ENCODE measurements at regions not wholly inside any gene's neighbourhood (a gene's known extent, or its start where the extent isn't known, plus 50 kb on each side); places are given as distances from the start of the nearest gene placed in this dataset.

DNA sequence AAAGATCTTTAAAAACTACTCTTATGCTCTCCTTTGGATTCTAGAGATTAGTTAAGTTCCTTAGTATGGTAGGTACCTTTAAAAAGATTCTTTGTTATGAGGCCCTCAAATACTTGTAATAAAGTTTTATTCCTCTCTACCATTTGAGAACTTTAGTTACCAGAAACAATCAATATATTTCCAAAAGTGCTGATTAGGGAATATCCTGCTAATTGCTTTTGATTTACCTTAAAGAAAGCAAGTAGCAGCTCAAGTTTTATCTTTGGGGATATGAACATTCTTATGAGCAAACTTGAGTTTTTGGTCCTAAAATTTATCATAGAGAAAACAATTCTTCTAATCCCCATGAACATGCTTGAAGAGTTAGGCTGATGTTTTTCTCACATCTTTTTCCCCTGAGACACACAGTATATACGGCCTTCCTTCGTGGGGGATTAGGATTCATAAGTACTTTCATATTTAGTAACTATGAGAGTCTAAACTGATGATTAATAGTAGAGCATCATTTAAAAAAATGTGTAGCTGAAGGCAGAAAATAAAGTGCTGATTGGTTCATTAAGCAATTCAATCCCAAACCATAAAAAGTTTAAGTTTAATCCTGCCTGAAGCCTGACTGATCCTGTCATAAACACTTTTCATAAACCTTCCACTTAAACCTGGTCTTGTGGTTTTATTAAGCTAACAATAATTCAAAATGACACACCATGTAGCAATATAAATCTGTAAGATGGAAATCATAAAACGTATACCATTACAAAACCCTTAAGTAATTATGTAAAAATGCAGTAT is 380.5 kb upstream of the FBXO33 start:
- no peak overlapping the region for H3K4me3 ChIP-seq (replicated peaks in 1 of 2; ENCODE audit: low read depth in 2 of 2, low read length in 2 of 2)
- TF ChIP-seq CTCF (IDR thresholded peaks at IDR 0.05; ENCODE audit: low read depth, low read length) = no peak
- no peak for DNase-seq (ENCODE audit: low read depth in 2 of 2)

- no peak overlapping the region for H3K4me3 ChIP-seq (replicated peaks in 1 of 2; ENCODE audit: low read depth in 2 of 2, low read length in 2 of 2)
- no peak for DNase-seq (ENCODE audit: low read depth in 2 of 2)
- no peak for TF ChIP-seq CTCF (IDR thresholded peaks at IDR 0.05; ENCODE audit: low read depth, low read length)
Observed at GRCh38 chr14:39807271-39807670, 375.0 kb upstream of the FBXO33 start.

DNA sequence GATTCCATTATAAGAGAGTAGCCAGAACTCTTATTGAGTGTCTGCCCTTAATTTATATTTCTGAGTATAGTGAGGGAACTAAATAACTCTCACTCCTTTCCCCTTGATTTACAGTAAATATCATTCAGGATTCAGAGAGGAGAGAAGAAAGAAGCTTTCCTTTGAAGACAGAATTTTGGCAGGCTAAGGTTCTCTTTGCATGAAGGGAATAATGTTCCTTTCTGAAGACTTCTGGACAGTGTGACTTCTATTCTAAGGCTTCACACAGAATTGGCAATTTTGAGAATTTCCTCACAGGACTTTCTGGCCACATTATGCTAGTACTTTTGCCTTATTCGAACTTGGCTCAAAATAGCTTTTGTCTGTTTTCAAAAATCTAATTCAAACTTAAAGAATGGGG is 352.2 kb upstream of the FBXO33 start:
- no peak for DNase-seq (ENCODE audit: low read depth in 2 of 2)
- TF ChIP-seq CTCF (IDR thresholded peaks at IDR 0.05; ENCODE audit: low read depth, low read length) = no peak
- H3K4me3 ChIP-seq (replicated peaks in 1 of 2; ENCODE audit: low read depth in 2 of 2, low read length in 2 of 2) = no peak overlapping the region

DNA sequence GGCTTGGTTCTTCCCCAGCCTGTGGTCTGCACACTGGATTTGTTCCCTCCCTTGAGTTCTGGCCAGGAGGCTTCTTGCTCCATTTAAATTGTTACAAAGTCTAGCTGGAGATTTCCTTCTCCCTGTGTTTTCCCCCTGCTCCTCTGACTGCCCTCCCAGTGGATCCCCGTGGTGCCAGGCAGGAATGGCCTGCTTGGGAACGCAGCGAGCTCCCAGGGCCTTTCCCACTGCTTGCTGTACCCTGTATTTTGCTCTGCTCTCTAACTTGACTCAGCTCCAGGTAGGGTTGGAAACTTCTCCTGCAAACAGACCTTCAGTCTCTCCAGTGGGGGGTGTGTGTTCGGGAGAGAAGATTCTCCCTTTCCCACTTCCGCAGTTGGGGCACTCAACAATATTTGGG is 349.2 kb upstream of the FBXO33 start:
- no peak for TF ChIP-seq CTCF (IDR thresholded peaks at IDR 0.05; ENCODE audit: low read depth, low read length)
- no peak for DNase-seq (ENCODE audit: low read depth in 2 of 2)
- no peak overlapping the region for H3K4me3 ChIP-seq (replicated peaks in 1 of 2; ENCODE audit: low read depth in 2 of 2, low read length in 2 of 2)

GRCh38 chr14:39773387-39774126 is 341.3 kb upstream of the FBXO33 start:
- no peak for TF ChIP-seq CTCF (IDR thresholded peaks at IDR 0.05; ENCODE audit: low read depth, low read length)
- no peak for DNase-seq (ENCODE audit: low read depth in 2 of 2)
- no peak overlapping the region for H3K4me3 ChIP-seq (replicated peaks in 1 of 2; ENCODE audit: low read depth in 2 of 2, low read length in 2 of 2)

DNA sequence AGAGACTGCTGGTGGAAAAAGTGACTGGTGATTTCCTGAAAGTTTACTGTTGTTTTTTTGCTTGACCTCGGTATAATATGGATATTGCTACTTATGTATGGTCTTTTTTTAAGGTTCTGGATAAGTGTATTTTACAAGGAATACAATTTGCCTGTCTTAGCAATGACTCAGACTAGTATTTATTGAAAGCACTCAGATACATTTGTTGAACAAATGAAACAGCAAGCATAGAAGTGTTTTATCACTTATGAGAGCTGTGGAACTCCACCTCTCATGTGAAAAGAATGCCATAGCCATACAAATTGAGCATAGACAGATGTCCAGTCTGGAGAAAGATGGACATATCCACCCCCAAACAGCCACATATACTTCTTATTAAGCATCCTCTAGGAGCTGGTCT is 340.4 kb upstream of the FBXO33 start:
- no peak overlapping the region for H3K4me3 ChIP-seq (replicated peaks in 1 of 2; ENCODE audit: low read depth in 2 of 2, low read length in 2 of 2)
- DNase-seq (ENCODE audit: low read depth in 2 of 2) = no peak
- no peak for TF ChIP-seq CTCF (IDR thresholded peaks at IDR 0.05; ENCODE audit: low read depth, low read length)

Data from cardiac fibroblast (primary cell).